Small intestine (tissue), 7 donors: ENCODE measurements at regions not wholly inside any gene's neighbourhood (a gene's known extent, or its start where the extent isn't known, plus 50 kb on each side); places are given as distances from the start of the nearest gene placed in this dataset.

ENCODE experiments used
- DNase-seq, 2 donors: peaks; one replicate each; pipeline versions ENCODE4 v3.0.0 to v3.0.0-alpha.2; 2013
- FAIRE-seq: peaks from 2 replicates; lab custom pipeline; 2012; peaks lifted over from hg19 to GRCh38; lab: Jason Lieb, UNC
- H3K27ac ChIP-seq, 3 donors: one replicate each; pipeline ENCODE4 v1.5.1; 2013; ENCODE audit warnings: low read length in 2 of 3, mild to moderate bottlenecking in 2 of 3, control low read depth in 1 of 3, inconsistent platforms in 1 of 3, low read depth in 1 of 3, moderate library complexity in 1 of 3
- H3K27me3 ChIP-seq, 3 donors: one replicate each; pipeline ENCODE4 v1.6.1; 2013; ENCODE audit warnings: low read length in 3 of 3, inconsistent platforms in 1 of 3; ENCODE audit not compliant: control insufficient read depth in 3 of 3, insufficient read depth in 3 of 3
- H3K36me3 ChIP-seq, 3 donors: one replicate each; pipeline ENCODE4 v1.6.1; 2013; ENCODE audit warnings: low read length in 3 of 3, inconsistent platforms in 1 of 3, low read depth in 1 of 3, mild to moderate bottlenecking in 1 of 3, moderate library complexity in 1 of 3; ENCODE audit not compliant: control insufficient read depth in 3 of 3, insufficient read depth in 2 of 3
- H3K4me1 ChIP-seq, 3 donors: one replicate each; pipeline ENCODE4 v1.6.1; 2013; ENCODE audit warnings: low read length in 2 of 3, inconsistent platforms in 1 of 3, low read depth in 1 of 3, mild to moderate bottlenecking in 1 of 3, moderate library complexity in 1 of 3; ENCODE audit not compliant: control insufficient read depth in 3 of 3, insufficient read depth in 2 of 3
- H3K4me3 ChIP-seq, 3 donors: one replicate each; pipeline ENCODE4 v1.5.1; 2013; ENCODE audit warnings: low read length in 3 of 3, control low read depth in 1 of 3, inconsistent platforms in 1 of 3, low read depth in 1 of 3, mild to moderate bottlenecking in 1 of 3, moderate library complexity in 1 of 3
- H3K9me3 ChIP-seq, 2 donors: one replicate each; pipeline ENCODE4 v1.6.1; 2013; ENCODE audit warnings: low read depth in 1 of 2, low read length in 1 of 2; ENCODE audit not compliant: control insufficient read depth in 2 of 2, insufficient read depth in 1 of 2
- WGBS, 3 donors: extraction: QIAGEN DNeasy Blood & Tissue Kit; methylation state at CpG; one replicate each; pipeline ENCODE4 v1.1.7; 2013; 5-methylcytosine and 5-hydroxymethylcytosine counted together
- donor health status: healthy with polysubstance abuse.
- donor health status: control.
- donor health status: control.
- donor health status: Bipolar disorder and iron deficiency.
- donor health status: healthy.

DNA sequence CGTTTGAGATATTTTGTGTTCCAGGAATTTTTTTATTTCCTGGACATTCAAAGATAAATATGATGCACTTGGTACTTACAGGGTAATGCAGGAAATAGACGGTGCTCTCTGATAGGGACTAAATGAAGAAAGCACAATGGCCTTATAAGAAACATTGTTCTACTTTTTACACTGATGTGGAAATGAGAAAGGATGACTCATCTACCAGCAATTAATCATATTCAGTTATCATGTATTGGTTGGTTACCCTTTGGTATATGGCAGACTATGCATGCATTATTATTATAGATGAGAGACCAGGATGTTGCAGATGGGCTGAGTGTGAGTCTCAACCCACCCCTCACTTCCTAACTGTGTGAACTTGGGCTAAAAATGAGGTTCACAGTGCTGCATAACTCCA is 222.2 kb downstream of the FLRT2 start:
- Histone ChIP-seq H3K4me1 (no peaks in the 10 kb centered on the region), H3K9me3 (no peaks in the 10 kb centered on the region), H3K36me3 (no peaks in the 10 kb centered on the region), H3K4me3 (no peak overlapping the region), H3K27me3 (no peaks in the 10 kb centered on the region), H3K27ac (no peak overlapping the region)
- FAIRE-seq = no peak
- DNase-seq = no peak
- WGBS, 3 donors = 52 to 70% (median 69%) methylated on average over 2 of the region's 2 CpGs

DNA sequence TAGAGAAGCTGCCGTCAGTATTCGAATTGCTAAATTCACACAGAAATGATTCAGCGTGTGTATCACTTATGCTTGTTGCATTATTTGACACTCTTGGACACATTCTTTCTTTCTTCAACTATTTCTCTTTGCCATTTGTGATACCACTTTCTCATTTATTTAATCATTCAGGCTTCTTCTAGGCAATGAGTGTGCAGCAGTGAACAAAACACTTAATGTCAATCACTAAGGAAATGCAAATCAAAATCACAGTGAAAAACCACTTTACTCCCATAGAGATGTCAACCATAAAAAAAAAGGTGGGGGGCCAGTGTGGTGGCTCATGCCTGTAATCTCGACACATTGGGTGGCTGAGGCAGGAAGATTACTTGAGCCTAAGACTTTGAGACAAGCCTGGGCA is 214.6 kb downstream of the FLRT2 start:
- Histone ChIP-seq H3K27ac (no peak overlapping the region), H3K4me1 (no peaks in the 10 kb centered on the region), H3K27me3 (no peaks in the 10 kb centered on the region), H3K9me3 (no peaks in the 10 kb centered on the region), H3K4me3 (no peak overlapping the region), H3K36me3 (no peaks in the 10 kb centered on the region)
- WGBS, 3 donors = 75 to 86% (median 85%) methylated on average over 4 of the region's 4 CpGs
- FAIRE-seq = no peak
- DNase-seq = no peak

DNA sequence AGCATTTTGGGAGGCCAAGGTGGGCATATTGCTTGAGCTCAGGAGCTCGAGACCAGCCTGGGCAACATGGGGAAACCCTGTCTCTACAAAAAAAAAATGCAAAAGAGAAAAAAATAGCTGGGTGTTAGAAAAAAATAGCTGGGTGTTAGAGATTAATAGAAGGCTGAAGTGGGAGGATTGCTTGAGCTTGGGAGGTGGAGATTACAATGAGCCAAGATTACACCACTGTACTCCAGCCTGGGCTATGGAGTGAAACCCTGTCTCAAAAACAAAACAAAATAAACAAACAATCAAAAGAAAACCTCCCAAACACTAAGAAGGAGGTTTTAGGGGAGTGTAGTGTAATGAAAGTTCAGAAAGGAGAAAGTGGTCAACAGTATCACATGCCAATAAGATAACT is 202.1 kb downstream of the FLRT2 start:
- Histone ChIP-seq H3K27ac (no peak overlapping the region), H3K36me3 (no peaks in the 10 kb centered on the region), H3K9me3 (no peaks in the 10 kb centered on the region), H3K4me1 (no peaks in the 10 kb centered on the region), H3K4me3 (no peak overlapping the region), H3K27me3 (no peaks in the 10 kb centered on the region)
- WGBS, 3 donors = 17 to 58% (median 27%) methylated on average over 1 of the region's 1 CpG
- FAIRE-seq (no peak), DNase-seq (no peak)

DNA sequence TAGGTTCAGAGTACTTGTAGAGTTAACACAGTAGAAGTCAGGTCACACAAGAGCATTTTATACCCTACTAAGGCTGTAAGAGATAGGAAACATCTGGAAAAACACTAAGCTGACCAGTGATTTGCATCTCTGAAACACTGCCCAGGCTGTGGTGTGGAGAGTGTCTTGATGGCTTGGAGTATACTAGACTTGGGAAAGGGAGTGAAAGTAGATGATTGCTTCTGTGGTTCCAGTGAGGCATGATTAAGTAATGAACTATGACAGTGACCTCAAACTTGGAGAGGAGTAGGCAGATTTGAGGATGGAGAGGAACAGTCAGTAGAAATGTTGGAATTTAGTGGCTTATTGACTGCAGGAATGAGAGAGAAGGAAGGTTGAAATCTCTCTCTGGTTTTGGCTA is 201.2 kb downstream of the FLRT2 start:
- Histone ChIP-seq H3K36me3 (no peaks in the 10 kb centered on the region), H3K4me1 (no peaks in the 10 kb centered on the region), H3K27ac (no peak overlapping the region), H3K27me3 (no peaks in the 10 kb centered on the region), H3K9me3 (no peaks in the 10 kb centered on the region), H3K4me3 (no peak overlapping the region)
- FAIRE-seq (no peak), DNase-seq (no peak)

DNA sequence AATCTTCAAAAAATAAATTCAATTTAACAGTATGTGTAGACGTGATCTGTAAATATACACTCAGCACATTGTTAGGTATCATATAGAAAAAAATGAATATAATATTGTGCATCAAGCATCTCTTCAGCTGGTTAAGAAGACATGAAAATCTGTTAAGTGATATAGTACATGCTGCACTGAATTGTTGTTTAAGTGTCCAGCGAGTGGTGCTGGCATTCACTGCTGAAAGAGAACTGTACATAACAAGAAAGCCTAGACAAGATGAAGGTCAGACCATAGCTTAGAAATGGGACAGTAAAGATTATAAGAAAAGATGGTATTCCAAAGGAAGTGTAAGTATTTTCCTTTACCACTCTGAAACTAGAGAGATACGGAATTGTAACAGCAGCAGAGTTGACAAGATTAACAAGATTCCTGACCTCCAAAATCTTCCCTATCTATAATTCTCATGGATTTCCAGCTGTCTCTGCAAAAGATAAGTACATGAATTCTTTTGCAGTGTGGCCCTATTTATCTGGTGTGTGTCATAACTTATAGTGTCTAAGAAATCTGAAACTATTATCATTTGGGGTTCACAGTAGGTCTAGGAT is 198.6 kb downstream of the FLRT2 start:
- no peaks in the 10 kb centered on the region for H3K36me3 ChIP-seq
- H3K27ac ChIP-seq = no peak overlapping the region
- H3K9me3 ChIP-seq = no peaks in the 10 kb centered on the region
- H3K27me3 ChIP-seq = no peaks in the 10 kb centered on the region
- H3K4me1 ChIP-seq = no peaks in the 10 kb centered on the region
- DNase-seq (no peak), FAIRE-seq (no peak)
- H3K4me3 ChIP-seq = no peak overlapping the region
- 56 to 57% (median 56%) methylated on average over 3 of the region's 3 CpGs for WGBS, 3 donors

DNA sequence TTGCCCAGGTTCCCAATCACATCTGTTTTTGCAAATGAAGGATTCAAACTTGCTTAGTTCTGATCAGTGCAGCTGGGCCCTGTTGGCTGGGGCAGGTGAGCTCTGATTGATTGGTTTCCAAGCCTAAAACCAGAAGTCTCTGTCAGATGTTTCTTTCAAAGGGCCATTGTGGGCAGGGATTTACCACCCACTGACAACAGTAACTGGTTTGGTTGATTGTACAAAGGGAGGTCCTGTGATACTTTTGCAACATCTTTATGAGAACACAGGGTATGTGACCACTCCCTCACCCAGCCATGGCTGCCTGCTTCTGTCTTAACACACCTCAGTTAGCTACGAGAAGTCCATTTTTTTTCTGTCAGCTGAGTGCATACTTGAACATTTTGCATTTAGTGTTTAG is 184.1 kb downstream of the FLRT2 start:
- no peak overlapping the region for H3K27ac ChIP-seq
- 76 to 95% (median 93%) methylated on average over 1 of the region's 1 CpG for WGBS, 3 donors

DNA sequence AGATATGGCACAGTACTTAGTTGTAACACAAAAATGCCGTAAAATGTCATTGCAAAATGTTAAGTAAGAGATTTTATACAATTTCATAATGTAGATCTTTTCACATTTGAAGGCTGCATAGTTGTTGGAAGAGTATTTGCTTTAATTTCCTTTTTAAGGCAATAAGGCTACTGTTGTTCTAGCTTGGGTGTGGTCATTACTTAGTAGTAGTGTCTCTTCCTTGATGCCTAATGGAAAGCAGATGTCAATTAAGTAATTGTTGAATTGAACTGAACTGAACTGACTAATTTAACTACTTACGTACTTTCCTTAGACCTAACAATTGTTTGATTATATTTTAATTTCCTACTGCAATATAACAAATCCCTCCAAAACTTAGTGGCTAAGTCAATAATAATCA is 181.7 kb downstream of the FLRT2 start:
- H3K27me3 ChIP-seq = no peaks in the 10 kb centered on the region
- no peaks in the 10 kb centered on the region for H3K4me1 ChIP-seq
- H3K9me3 ChIP-seq = peaks cover 0 to 2% of the 10 kb centered on the region in 2 donors
- WGBS, 3 donors = 80 to 84% (median 82%) methylated on average over 2 of the region's 2 CpGs
- no peak for FAIRE-seq
- H3K4me3 ChIP-seq = no peak overlapping the region
- H3K27ac ChIP-seq = no peak overlapping the region
- no peak for DNase-seq
- H3K36me3 ChIP-seq = no peaks in the 10 kb centered on the region

More for the DNA sequence above, 184.1 kb downstream of the FLRT2 start:
- no peak for FAIRE-seq
- H3K4me3 ChIP-seq = no peak overlapping the region
- peaks cover 0 to 2% of the 10 kb centered on the region in 2 donors for H3K9me3 ChIP-seq
- H3K36me3 ChIP-seq = no peaks in the 10 kb centered on the region
- no peaks in the 10 kb centered on the region for H3K4me1 ChIP-seq
- no peak for DNase-seq
- H3K27me3 ChIP-seq = no peaks in the 10 kb centered on the region
